NCI-H1417 treated with DMSO at 0.1 percent for 48 hours (cell line): ENCODE measurements at regions not wholly inside any gene's neighbourhood (a gene's known extent, or its start where the extent isn't known, plus 50 kb on each side); places are given as distances from the start of the nearest gene placed in this dataset.
"Not testable (repeated sequence)": the region's sequence is repeated elsewhere in the genome, so short reads cannot be mapped to it uniquely, and the experiment has no call there.

Experiments
- DNase-seq: peaks from one replicate; lab custom pipeline; 2025; lab: John Stamatoyannopoulos, UW

DNA sequence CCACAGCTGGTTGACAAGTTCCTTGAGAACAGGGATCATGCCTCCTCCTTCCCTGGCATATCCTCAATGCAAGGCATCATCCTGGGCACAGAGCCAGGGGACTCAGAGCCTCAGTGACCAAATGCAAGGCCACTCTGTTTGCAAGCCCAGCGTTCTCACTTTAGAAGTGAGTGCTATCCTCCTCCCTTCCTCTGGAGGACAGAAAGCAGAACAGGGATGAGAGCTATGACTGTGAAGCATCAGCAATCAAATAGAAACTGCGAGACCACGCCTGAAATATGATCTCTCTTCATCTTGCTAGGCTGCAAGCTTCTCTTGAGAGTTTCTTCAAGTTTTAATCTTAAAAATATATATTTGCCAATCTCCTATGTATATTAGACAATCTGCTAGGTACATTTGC, 119.8 kb downstream of the LRATD1 start:
- DNase-seq = no peak

GRCh38 chr2:14756122-14756541, 123.6 kb downstream of the LRATD1 start:
- DNase-seq = no peak

DNA sequence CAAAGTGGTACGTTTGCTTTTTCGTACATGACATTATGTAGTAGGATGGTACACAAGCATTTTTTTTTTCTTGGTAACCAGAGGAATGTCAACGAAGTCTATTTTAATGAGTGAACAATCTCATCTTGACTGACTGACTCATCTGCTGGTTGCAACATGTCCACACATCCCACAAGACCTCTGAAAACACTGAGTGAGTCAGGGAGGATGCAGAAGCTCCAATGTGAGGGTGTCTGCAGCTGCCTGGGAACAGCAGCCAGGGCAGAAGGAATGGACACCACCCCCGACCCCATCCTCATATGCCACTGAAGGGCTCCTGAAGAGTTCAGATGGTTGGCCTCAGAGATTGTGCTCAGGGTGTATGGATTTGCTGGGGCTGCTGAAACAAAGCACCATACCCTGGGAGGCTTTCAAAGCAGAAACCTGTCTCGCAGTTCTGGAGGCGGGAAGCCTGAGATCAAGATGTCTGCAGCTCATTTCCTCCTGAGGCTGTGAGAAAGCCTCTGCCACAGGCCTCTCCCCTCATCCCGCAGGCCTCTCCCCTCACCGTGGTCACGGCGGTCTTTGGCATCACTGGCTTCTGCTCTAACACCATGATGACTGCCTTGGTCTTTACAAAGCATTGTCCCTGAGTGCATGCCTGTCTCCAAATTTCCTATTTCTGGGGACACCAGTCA, 124.6 kb downstream of the LRATD1 start:
- no peak for DNase-seq

- no peak for DNase-seq
Observed at GRCh38 chr2:14759082-14759481, 126.6 kb downstream of the LRATD1 start.

DNA sequence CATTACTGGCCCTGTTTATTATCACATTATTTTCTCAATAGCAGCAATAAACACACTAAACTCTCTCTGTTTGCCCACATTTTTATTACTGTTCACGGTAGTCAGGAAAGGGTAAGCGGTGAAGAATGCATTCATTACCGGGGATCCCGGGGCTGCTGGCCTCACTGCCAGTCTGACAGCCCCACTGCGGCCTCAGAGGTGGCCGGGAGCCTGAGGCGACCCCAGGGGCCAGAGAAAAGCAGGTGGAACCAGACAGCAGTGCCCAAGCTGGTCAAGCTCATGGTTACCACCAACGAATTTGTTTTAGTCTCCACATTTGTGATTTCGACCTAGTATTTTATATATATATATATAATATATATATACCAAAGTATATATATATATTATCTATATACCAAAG, 127.7 kb downstream of the LRATD1 start:
- no peak for DNase-seq

DNA sequence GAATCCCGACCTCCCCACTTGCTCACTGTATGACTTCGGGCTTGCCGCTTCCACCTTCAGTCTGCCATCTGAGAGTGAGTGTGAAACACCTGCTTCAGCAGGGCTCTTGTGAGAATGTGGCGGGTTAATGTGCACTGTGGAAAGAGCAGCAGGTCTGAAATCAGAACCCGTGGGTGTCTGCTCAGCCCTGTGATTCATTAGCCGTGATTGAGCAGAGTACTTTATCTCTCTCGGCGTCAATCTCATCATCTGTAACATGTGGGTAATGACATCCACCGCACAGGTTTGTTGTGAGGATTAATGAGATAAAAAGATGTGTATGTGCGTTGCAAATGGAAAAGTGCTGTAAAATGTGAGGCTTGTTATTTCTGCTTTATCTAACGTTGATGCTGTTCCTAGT, 128.6 kb downstream of the LRATD1 start:
- DNase-seq = no peak

DNA sequence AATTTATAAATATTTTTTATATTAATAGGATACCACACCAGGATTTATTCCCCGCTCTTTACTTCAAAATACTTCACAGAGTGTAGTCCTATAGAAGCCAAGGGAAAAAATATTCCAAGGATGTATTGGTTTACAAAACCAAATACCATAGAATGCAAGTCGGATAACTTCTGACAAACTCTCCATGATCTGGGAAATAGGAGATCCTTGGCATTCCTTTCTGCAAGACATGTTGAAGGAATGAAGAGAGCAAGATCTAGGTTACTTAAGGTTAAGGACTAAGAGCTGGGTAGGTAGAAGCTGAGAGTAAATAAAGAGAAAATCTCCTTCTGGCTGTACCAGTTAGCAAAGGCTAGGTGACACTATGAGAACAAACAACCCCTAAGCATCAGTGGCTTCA, 141.2 kb downstream of the LRATD1 start:
- no peak for DNase-seq

DNA sequence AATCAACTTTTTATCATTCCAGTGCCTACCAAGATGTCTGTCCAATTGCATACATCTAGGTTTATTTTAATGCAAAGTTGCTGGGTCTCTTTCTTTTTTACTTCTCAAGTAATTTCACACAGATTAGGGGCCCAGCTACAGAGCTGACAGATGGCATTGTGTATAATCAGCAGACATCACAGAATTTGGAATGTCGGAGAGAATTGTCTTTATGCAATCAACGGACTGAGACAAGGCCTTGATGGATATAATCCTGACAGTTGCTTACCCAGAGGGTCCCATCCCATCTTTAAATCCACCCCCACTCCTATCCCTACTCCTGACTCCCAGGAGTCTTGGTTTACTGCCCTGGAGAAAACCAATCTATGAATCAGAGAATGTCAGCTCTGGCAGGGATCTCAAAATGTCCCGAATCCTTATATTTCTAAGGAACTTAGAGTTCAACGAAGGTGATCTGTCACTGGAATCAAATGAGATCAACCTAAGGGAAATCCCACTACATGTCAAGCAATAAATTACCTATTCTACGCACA, 142.0 kb downstream of the LRATD1 start:
- DNase-seq = no peak

- no peak for DNase-seq
Observed at GRCh38 chr2:14776216-14776615, 143.7 kb downstream of the LRATD1 start.

- DNase-seq = no peak
Observed at GRCh38 chr2:14778015-14778414, 145.5 kb downstream of the LRATD1 start.

- no peak for DNase-seq
Observed at GRCh38 chr2:14779252-14779651, 146.7 kb downstream of the LRATD1 start.

DNA sequence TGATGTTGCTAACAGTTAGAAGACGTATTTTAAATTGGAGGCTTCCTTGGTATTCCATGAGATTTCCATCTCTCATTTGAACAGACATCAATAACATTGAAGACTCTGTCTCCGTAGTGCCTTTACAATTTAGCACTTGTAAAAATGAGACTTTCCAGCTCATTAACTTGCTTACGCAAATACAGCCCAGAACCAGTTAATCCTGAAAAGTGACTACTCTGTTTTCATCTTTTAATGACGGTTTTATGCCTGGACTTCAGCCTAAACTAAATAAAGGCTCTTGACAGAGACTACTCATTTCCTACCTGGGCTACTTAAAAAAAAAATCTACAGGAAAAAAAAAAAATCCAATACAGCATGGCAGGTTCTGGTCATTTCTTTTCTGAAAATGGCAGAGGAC, 148.6 kb downstream of the LRATD1 start:
- DNase-seq = peak; percentile 68

DNA sequence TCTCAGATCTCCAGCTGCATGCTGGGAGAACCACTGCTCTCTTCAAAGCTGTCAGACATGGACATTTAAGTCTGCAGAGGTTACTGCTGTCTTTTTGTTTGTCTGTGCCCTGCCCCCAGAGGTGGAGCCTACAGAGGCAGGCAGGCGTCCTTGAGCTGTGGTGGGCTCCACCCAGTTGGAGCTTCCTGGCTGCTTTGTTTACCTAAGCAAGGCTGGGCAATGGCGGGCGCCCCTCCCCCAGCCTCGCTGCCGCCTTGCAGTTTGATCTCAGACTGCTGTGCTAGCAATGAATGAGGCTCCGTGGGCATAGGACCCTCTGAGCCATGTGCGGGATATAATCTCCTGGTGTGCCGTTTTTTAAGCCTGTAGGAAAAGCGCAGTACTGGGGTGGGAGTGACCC, 156.3 kb downstream of the LRATD1 start:
- DNase-seq = not testable (repeated sequence)

DNA sequence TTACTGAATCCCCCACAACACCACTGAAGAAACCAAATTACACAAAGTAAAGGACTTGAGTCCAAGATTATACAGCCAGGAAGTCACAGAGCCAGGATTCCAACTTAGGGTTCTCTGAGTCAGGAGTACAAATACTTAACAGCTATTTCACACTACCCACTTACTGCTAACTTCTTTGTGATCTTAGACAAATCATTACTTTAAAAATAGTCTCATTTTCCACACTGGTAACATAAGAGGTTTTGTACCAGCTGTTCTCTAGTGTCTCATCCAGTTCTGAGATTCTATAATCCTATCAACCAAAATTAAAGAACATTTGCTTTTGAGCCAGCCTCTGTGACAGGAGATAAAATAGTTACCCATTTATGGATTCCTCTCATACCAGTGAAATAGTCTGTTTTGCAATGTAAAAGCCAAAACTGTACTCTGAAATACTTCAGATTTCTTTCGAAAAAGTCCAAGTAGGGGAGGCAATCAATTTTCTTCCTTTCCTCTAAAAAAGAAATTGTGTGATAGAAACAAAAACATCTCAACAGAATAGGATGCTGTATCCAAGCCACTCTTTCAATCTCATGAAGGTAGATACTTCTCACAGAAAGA, 157.6 kb downstream of the LRATD1 start:
- DNase-seq = no peak

GRCh38 chr2:14803994-14804393, 171.5 kb downstream of the LRATD1 start:
- DNase-seq = no peak

DNA sequence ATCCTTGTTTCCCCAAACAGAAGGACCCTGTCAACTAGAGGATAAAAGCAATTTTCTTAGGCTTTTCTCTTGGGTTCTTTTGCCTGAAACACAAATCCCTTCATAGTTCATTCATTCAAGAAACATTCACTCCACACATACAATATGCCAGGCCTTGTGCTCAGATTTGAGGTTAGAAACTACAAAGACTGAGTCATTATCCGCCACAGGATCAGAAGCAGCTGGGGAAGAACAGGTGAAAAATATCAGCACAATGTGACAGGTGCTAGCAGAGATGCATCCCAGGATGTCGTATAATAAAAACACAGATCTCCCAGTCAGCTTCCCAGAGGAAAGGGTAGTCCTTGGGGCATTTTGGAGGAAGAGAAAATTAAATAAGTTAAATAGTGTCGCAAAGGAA, 172.4 kb downstream of the LRATD1 start:
- DNase-seq = no peak

- DNase-seq = no peak
Observed at GRCh38 chr2:14806613-14807012, 174.1 kb downstream of the LRATD1 start.

- no peak for DNase-seq
Observed at GRCh38 chr2:14815201-14815600, 182.7 kb downstream of the LRATD1 start.

DNA sequence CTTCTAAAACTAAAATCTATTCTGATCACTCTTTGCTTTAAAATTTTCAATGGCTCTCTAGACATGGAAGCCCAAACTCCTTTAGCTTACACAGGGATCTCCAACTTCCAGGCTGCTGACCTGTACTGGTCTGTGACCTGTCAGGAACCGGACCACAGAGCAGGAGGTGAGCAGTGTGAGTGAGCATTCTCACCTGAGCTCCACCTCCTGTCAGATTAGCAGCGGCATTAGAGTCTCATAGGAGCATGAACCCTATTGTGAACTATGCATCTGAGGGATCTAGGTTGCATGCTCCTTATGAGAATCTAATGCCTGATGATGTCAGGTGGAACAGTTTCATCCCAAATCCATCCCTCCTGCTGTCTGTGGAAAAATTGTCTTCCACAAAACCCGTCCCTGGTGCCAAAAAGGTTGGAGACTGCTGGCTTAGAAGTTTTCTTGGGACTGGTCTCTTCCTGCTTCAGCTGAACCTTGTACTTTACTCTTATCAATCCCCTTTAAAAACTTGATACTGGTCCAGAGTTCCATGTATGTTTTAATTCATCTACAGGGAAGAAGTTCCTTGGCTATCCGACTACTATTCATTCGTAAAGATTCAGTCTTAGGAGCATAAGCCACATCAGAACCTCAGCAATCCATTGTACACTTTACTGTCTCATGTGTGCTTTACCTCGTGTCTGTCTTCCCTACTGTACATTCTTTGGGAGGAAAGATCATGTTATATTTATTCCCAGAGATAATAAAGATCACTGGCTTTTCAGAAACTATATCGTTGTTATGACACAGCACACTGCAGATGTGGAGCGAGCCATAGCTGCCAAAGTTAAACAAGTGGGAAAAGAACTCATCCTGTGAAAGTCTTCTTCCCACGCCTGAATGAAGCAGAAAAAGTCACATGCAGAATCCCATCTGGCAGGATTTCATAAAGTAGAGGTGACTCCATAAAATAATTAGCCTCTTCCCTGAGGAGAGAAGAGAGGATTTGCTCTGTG, 183.8 kb downstream of the LRATD1 start:
- DNase-seq = no peak

DNA sequence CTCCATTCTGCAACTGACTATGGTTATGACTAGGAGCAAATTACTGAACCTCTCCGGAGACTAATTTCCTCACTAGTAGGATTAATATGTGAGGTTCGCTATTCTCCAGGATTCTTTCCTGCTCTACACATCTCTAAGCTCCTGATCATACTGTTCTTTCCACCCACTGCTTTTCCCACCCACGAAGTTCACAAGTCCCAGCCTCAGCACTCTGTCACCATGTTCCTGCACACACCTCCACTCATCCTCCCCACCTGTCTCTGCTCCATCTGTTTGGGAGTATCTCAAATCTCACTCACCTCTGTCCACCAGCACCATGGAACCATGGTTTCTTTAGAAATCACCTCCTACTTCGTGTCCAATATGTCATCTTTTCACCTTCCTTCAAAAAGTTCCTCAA, 185.3 kb downstream of the LRATD1 start:
- DNase-seq = no peak

DNA sequence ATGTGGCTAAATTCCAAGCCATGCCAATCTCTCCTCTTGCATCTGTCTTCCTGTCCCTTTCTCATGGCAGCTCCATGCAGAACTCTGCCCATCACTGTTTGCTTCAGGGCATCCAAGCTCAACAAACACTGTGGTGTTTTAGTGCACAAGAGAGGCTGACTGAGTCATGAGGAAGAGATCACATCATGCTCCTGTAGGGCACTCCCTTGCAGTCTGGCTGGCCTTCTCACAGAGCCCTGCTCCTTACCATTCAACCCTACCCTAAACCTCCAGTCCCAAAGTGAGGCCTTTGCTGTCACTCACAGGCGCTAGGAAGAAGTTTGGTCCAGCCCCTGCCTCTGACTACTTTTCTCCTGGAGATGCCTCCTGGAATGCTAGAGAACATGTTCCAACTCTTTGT, 194.0 kb downstream of the LRATD1 start:
- no peak for DNase-seq

- no peak for DNase-seq
Observed at GRCh38 chr2:14827226-14828023, 194.9 kb downstream of the LRATD1 start.
